ENCODE measurements at regions not wholly inside any gene's neighbourhood (a gene's known extent, or its start where the extent isn't known, plus 50 kb on each side); places are given as distances from the start of the nearest gene placed in this dataset.

GRCh38 chr11:25991476-25991875, 340.5 kb upstream of the ANO3 start:
- TF ChIP-seq CTCF (IDR thresholded peaks at IDR 0.05) (no peak), POLR2A (IDR thresholded peaks at IDR 0.05) (no peak), EP300 (IDR thresholded peaks at IDR 0.05) (no peak), POLR2AphosphoS5 (IDR thresholded peaks at IDR 0.05) (no peak)

All from upper lobe of left lung (tissue), 4 donors.